Parathyroid adenoma (tissue), 2 donors: ENCODE measurements at regions not wholly inside any gene's neighbourhood (a gene's known extent, or its start where the extent isn't known, plus 50 kb on each side); places are given as distances from the start of the nearest gene placed in this dataset.

Experiments used
- H2AFZ ChIP-seq: fragments of 300-600 bp; sonication (generic); one replicate; pipeline ENCODE4 v1.7.0; 2017; ENCODE audit warnings: antibody characterized with exemption, mild to moderate bottlenecking
- H3K27ac ChIP-seq: fragments of 300-600 bp; sonication (generic); one replicate; pipeline ENCODE4 v1.7.0; 2017
- H3K27me3 ChIP-seq: fragments of 300-600 bp; sonication (generic); one replicate; pipeline ENCODE4 v1.7.0; 2017; ENCODE audit warnings: low read length; ENCODE audit not compliant: control insufficient read depth, insufficient read depth
- H3K36me3 ChIP-seq: fragments of 300-600 bp; sonication (generic); one replicate; pipeline ENCODE4 v1.7.0; 2017; ENCODE audit warnings: low read length; ENCODE audit not compliant: control insufficient read depth, insufficient read depth
- H3K4me1 ChIP-seq: fragments of 300-600 bp; sonication (generic); one replicate; pipeline ENCODE4 v1.7.0; 2017; ENCODE audit warnings: control low read depth
- H3K4me2 ChIP-seq: fragments of 300-600 bp; sonication (generic); one replicate; pipeline ENCODE4 v1.7.0; 2017; ENCODE audit warnings: low read length
- H3K4me3 ChIP-seq: fragments of 300-600 bp; sonication (generic); one replicate; pipeline ENCODE4 v1.7.0; 2017; ENCODE audit warnings: low read depth, low read length
- H3K79me2 ChIP-seq: fragments of 300-600 bp; sonication (generic); one replicate; pipeline ENCODE4 v1.7.0; 2017; ENCODE audit warnings: control low read depth
- H3K9ac ChIP-seq: fragments of 300-600 bp; sonication (generic); one replicate; pipeline ENCODE4 v1.7.0; 2017; ENCODE audit warnings: mild to moderate bottlenecking
- H3K9me3 ChIP-seq: fragments of 300-600 bp; sonication (generic); one replicate; pipeline ENCODE4 v1.7.0; 2017; ENCODE audit warnings: low read length; ENCODE audit not compliant: control insufficient read depth
- CTCF ChIP-seq: fragments of 300-600 bp; sonication (generic); IDR thresholded peaks from one replicate; pipeline ENCODE4 v1.7.0; 2017; ENCODE audit warnings: antibody characterized with exemption, mild to moderate bottlenecking
- donor health status: primary hyperparathyroidism.

- no peaks in the 10 kb centered on the region for H3K4me1 ChIP-seq
- no peaks in the 10 kb centered on the region for H3K27me3 ChIP-seq
Measured at GRCh38 chr5:61790678-61791077, 458.6 kb downstream of the ZSWIM6 start.

DNA sequence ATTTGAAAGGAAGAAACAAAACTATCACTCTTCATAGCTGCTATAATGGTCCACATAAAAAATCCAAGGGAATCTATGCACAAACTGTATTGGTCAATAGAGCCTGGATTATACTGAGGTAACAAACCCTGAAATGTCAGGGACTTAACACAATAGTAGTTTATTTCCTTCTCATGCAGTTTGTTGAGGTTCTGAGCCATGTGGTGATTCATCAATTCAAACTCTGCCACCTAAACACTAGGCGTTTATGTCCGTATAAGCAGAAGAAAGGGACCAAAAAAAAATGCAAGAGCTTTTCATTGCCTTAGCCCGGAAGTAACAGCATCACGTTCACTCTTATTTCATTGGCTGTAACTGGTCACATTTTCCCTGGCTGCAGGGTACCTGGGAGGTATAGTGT lies 464.7 kb downstream of the ZSWIM6 start:
- Histone ChIP-seq H3K4me1 (no peaks in the 10 kb centered on the region), H3K4me3 (no peak overlapping the region), H3K9ac (no peak overlapping the region), H3K79me2 (no peaks in the 10 kb centered on the region), H3K27ac (no peak overlapping the region), H2AFZ (no peak overlapping the region), H3K4me2 (no peak overlapping the region), H3K36me3 (no peaks in the 10 kb centered on the region), H3K27me3 (no peaks in the 10 kb centered on the region), H3K9me3 (no peaks in the 10 kb centered on the region)
- TF ChIP-seq CTCF, result no peak

More at GRCh38 chr5:61790678-61791077, 458.6 kb downstream of the ZSWIM6 start:
- Histone ChIP-seq H3K36me3 (no peaks in the 10 kb centered on the region), H3K79me2 (no peaks in the 10 kb centered on the region), H3K4me2 (no peak overlapping the region), H2AFZ (no peak overlapping the region), H3K9me3 (no peaks in the 10 kb centered on the region), H3K4me3 (no peak overlapping the region), H3K27ac (no peak overlapping the region), H3K9ac (no peak overlapping the region)
- TF ChIP-seq CTCF, result no peak

DNA sequence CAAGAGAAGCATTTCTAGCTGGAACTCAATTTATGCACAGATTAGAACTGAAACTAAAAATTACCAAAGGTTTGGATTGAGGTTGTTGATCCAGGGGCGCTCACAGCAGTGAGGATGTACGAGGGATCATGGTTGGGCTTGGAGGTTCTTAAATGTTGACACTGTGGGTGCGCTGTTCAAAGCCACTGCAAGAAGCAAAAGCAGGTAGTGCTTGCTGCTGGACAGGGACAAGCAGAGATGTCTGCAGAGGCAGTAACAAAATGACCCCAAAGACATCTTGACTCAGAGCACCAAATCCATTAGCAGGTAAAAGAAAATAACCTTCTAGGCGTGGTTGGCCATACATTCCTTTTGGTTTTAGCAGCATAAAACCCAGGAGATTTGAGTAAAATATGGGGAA lies 468.4 kb downstream of the ZSWIM6 start:
- Histone ChIP-seq H3K4me3 (no peak overlapping the region), H3K27ac (no peak overlapping the region), H3K36me3 (no peaks in the 10 kb centered on the region), H3K4me2 (no peak overlapping the region), H3K27me3 (no peaks in the 10 kb centered on the region), H3K79me2 (no peaks in the 10 kb centered on the region), H2AFZ (no peak overlapping the region), H3K4me1 (no peaks in the 10 kb centered on the region), H3K9ac (no peak overlapping the region), H3K9me3 (no peaks in the 10 kb centered on the region)
- TF ChIP-seq CTCF, result no peak

DNA sequence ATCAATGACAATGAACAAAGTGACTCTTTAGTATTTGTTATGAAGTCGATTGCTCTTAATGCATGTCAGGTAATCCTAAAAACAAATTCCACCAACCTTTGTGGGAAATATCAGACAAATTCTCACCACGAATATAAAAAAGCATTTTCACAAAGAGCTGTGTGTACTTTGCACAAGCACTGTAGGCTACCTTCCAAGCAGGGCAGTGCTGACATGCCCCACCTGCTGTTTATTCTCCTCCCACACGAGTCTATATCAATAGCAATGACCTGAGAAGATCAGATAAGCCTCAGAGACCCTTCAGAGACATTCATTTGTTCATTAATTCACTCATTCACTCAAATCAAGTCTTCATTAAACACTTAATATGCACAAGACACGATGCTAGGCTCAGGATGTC lies 469.1 kb downstream of the ZSWIM6 start:
- no peaks in the 10 kb centered on the region for H3K4me1 ChIP-seq
- H2AFZ ChIP-seq, result no peak overlapping the region
- no peaks in the 10 kb centered on the region for H3K27me3 ChIP-seq
- no peak overlapping the region for H3K4me3 ChIP-seq
- H3K4me2 ChIP-seq, result no peak overlapping the region
- TF ChIP-seq CTCF, result no peak
- no peaks in the 10 kb centered on the region for H3K9me3 ChIP-seq
- no peak overlapping the region for H3K9ac ChIP-seq
- H3K79me2 ChIP-seq, result no peaks in the 10 kb centered on the region
- no peak overlapping the region for H3K27ac ChIP-seq
- H3K36me3 ChIP-seq, result no peaks in the 10 kb centered on the region

DNA sequence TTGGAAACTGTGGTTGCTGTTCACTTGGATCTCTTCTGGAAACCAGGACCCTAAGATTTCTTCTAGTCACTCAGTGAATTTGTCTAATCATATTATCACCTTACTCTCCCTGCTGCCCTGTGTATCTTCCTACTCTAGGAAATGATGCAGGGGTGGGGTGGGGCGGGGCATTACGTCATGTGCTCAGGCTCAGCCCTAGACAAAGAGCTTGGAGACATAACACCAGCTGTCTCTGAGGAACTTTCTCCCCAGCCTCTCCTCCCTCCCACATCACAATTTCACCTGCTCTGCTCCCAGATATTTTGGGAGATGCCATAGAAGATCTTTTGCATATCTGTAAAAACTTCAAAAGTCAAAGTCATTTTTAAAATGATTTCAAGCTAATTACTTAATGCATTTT lies 470.4 kb downstream of the ZSWIM6 start:
- Histone ChIP-seq H2AFZ (no peak overlapping the region), H3K27ac (no peak overlapping the region), H3K36me3 (no peaks in the 10 kb centered on the region), H3K79me2 (no peaks in the 10 kb centered on the region), H3K9ac (no peak overlapping the region), H3K9me3 (no peaks in the 10 kb centered on the region), H3K27me3 (no peaks in the 10 kb centered on the region), H3K4me2 (no peak overlapping the region), H3K4me3 (no peak overlapping the region), H3K4me1 (no peaks in the 10 kb centered on the region)
- TF ChIP-seq CTCF, result no peak
